ENCODE measurements at regions not wholly inside any gene's neighbourhood (a gene's known extent, or its start where the extent isn't known, plus 50 kb on each side); places are given as distances from the start of the nearest gene placed in this dataset.

GRCh38 chr9:38163518-38163917 lies 94.5 kb upstream of the SHB start:
- DNase-seq (ENCODE audit: insufficient read length, low spot score), result no peak
- TF ChIP-seq PAX5 (IDR thresholded peaks at IDR 0.05; ENCODE audit: insufficient read depth, low read length, severe bottlenecking) (no peak), POLR2AphosphoS5 (IDR thresholded peaks at IDR 0.05; ENCODE audit: low read depth, low read length) (no peak), TAF1 (IDR thresholded peaks at IDR 0.05; ENCODE audit: low read depth, low read length) (no peak), SPI1 (IDR thresholded peaks at IDR 0.05; ENCODE audit: low read depth, low read length) (no peak), POU2F2 (IDR thresholded peaks at IDR 0.05; ENCODE audit: low read depth, low read length) (no peak)
- FAIRE-seq, result no peak

DNA sequence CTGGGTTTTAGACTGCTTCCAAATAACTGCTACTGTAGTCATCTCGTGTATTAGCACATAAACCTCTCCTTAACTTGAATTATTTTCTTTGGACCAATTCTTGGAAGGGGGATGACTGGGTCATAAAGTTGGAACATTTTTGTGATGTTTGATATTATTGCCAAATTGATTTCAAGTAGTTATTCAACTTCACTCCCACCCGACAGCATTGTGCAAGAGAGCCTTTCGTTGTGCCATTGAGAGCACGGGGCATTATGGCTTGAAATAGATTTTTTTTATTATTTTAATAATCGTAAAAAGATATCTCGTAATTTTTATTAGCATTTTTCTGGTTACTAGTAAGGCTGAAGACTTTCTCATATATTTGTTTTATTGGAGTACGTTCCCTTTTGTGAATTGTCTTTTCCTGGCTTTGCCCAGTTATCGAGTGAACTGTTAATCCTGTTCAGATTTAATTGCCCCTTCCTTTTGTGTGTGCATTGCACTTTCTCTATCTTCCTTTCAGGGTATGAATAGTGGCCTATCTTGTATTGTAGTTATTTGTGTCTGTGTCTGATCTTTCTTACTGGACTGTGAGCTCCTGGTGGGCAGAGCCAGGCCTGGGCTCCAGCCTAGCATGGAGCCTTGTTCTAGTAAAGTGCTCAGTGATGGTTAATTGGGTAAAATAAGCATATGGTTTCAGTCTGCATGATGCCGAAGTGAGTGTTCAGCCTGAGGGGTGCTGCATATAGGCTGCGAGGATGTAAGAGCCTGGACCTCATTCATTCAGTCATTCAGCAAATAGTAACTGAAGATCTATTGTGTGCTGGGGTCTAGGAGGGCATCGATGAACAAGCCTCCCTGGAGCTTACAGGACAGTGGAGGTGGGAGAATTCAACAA lies 93.5 kb upstream of the SHB start:
- TF ChIP-seq TAF1 (IDR thresholded peaks at IDR 0.05; ENCODE audit: low read depth, low read length), result no peak
- no peak for TF ChIP-seq POLR2A (IDR thresholded peaks at IDR 0.05; ENCODE audit: low read depth, low read length)
- no peak for TF ChIP-seq POU2F2 (IDR thresholded peaks at IDR 0.05; ENCODE audit: low read depth, low read length)
- no peak for TF ChIP-seq SPI1 (IDR thresholded peaks at IDR 0.05; ENCODE audit: low read depth, low read length)
- no peak for TF ChIP-seq PAX5 (IDR thresholded peaks at IDR 0.05; ENCODE audit: insufficient read depth, low read length, severe bottlenecking)
- TF ChIP-seq POLR2AphosphoS5 (IDR thresholded peaks at IDR 0.05; ENCODE audit: low read depth, low read length), result no peak
- DNase-seq (ENCODE audit: insufficient read length, low spot score) (no peak), FAIRE-seq (no peak)

GRCh38 chr9:38160613-38161215 lies 91.7 kb upstream of the SHB start:
- FAIRE-seq, result peak; percentile 38
- no peak for TF ChIP-seq PAX5 (IDR thresholded peaks at IDR 0.05; ENCODE audit: insufficient read depth, low read length, severe bottlenecking)
- TF ChIP-seq SPI1 (IDR thresholded peaks at IDR 0.05; ENCODE audit: low read depth, low read length), result no peak
- TF ChIP-seq POLR2A (IDR thresholded peaks at IDR 0.05; ENCODE audit: low read depth, low read length), result no peak
- no peak for TF ChIP-seq TAF1 (IDR thresholded peaks at IDR 0.05; ENCODE audit: low read depth, low read length)
- TF ChIP-seq POLR2AphosphoS5 (IDR thresholded peaks at IDR 0.05; ENCODE audit: low read depth, low read length), result no peak
- TF ChIP-seq POU2F2 (IDR thresholded peaks at IDR 0.05; ENCODE audit: low read depth, low read length), result no peak
- DNase-seq (ENCODE audit: insufficient read length, low spot score), result peak; percentile 23

GRCh38 chr9:38159599-38159998 lies 90.6 kb upstream of the SHB start:
- FAIRE-seq (no peak), DNase-seq (ENCODE audit: insufficient read length, low spot score) (no peak)
- TF ChIP-seq TAF1 (IDR thresholded peaks at IDR 0.05; ENCODE audit: low read depth, low read length) (no peak), PAX5 (IDR thresholded peaks at IDR 0.05; ENCODE audit: insufficient read depth, low read length, severe bottlenecking) (no peak), SPI1 (IDR thresholded peaks at IDR 0.05; ENCODE audit: low read depth, low read length) (no peak), POLR2AphosphoS5 (IDR thresholded peaks at IDR 0.05; ENCODE audit: low read depth, low read length) (no peak), POU2F2 (IDR thresholded peaks at IDR 0.05; ENCODE audit: low read depth, low read length) (no peak), POLR2A (IDR thresholded peaks at IDR 0.05; ENCODE audit: low read depth, low read length) (no peak)

- no peak for FAIRE-seq
- DNase-seq (ENCODE audit: insufficient read length, low spot score), result no peak
- TF ChIP-seq POU2F2 (IDR thresholded peaks at IDR 0.05; ENCODE audit: low read depth, low read length) (no peak), POLR2A (IDR thresholded peaks at IDR 0.05; ENCODE audit: low read depth, low read length) (no peak), TAF1 (IDR thresholded peaks at IDR 0.05; ENCODE audit: low read depth, low read length) (no peak), POLR2AphosphoS5 (IDR thresholded peaks at IDR 0.05; ENCODE audit: low read depth, low read length) (no peak), SPI1 (IDR thresholded peaks at IDR 0.05; ENCODE audit: low read depth, low read length) (no peak), PAX5 (IDR thresholded peaks at IDR 0.05; ENCODE audit: insufficient read depth, low read length, severe bottlenecking) (no peak)
These were observed 89.6 kb upstream of the SHB start for GRCh38 chr9:38158628-38159027.

GRCh38 chr9:38157711-38158110 lies 88.7 kb upstream of the SHB start:
- TF ChIP-seq POU2F2 (IDR thresholded peaks at IDR 0.05; ENCODE audit: low read depth, low read length) (no peak), POLR2AphosphoS5 (IDR thresholded peaks at IDR 0.05; ENCODE audit: low read depth, low read length) (no peak), POLR2A (IDR thresholded peaks at IDR 0.05; ENCODE audit: low read depth, low read length) (no peak)
- no peak for DNase-seq (ENCODE audit: insufficient read length, low spot score)
- no peak for FAIRE-seq

GRCh38 chr9:38154501-38155421 lies 85.7 kb upstream of the SHB start:
- DNase-seq (ENCODE audit: insufficient read length, low spot score), result no peak
- no peak for TF ChIP-seq POLR2A (IDR thresholded peaks at IDR 0.05; ENCODE audit: low read depth, low read length)
- FAIRE-seq, result no peak

DNA sequence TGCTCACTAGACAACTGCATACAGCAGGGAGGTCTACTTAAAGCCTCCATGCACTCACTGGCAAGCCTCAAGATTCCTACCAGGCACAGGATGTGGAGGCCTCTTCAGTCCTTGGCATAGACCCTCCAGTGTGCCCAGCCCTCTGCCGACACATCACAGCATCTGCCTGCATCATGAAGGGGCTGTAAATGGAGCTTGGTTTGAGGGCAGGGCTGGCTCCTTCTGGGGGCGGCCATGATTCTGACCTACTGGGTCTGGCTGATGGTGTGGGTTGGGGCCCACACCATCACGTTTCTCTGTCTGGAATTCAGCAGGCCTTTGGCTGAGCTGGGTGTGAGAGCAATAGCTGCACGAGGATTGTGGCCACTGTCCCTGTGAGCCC lies 84.9 kb upstream of the SHB start:
- FAIRE-seq, result no peak
- TF ChIP-seq SPI1 (IDR thresholded peaks at IDR 0.05; ENCODE audit: low read depth, low read length) (no peak), POLR2A (IDR thresholded peaks at IDR 0.05; ENCODE audit: low read depth, low read length) (no peak), POU2F2 (IDR thresholded peaks at IDR 0.05; ENCODE audit: low read depth, low read length) (no peak), TAF1 (IDR thresholded peaks at IDR 0.05; ENCODE audit: low read depth, low read length) (no peak), PAX5 (IDR thresholded peaks at IDR 0.05; ENCODE audit: insufficient read depth, low read length, severe bottlenecking) (no peak), POLR2AphosphoS5 (IDR thresholded peaks at IDR 0.05; ENCODE audit: low read depth, low read length) (no peak)
- DNase-seq (ENCODE audit: insufficient read length, low spot score), result no peak

GRCh38 chr9:38153152-38153909 lies 84.3 kb upstream of the SHB start:
- DNase-seq (ENCODE audit: insufficient read length, low spot score) (no peak), FAIRE-seq (no peak)
- no peak for TF ChIP-seq POLR2AphosphoS5 (IDR thresholded peaks at IDR 0.05; ENCODE audit: low read depth, low read length)
- no peak for TF ChIP-seq POU2F2 (IDR thresholded peaks at IDR 0.05; ENCODE audit: low read depth, low read length)
- no peak for TF ChIP-seq PAX5 (IDR thresholded peaks at IDR 0.05; ENCODE audit: insufficient read depth, low read length, severe bottlenecking)
- TF ChIP-seq POLR2A (IDR thresholded peaks at IDR 0.05; ENCODE audit: low read depth, low read length), result no peak
- no peak for TF ChIP-seq SPI1 (IDR thresholded peaks at IDR 0.05; ENCODE audit: low read depth, low read length)
- TF ChIP-seq TAF1 (IDR thresholded peaks at IDR 0.05; ENCODE audit: low read depth, low read length), result no peak
